SK-N-SH treated with all-trans-retinoic acid at 6 μM for 48 hours (cell line): ENCODE measurements at regions not wholly inside any gene's neighbourhood (a gene's known extent, or its start where the extent isn't known, plus 50 kb on each side); places are given as distances from the start of the nearest gene placed in this dataset.

Experiments used
- ATAC-seq: fragments of 200-7000 bp; cut with Tn5 transposase; 3 replicates; pipeline ENCODE4 v1.9.1; 2020; ENCODE audit warnings: mild to moderate bottlenecking, moderate library complexity
- ARNTL ChIP-seq: fragments of 450-650 bp; formaldehyde crosslinking; IDR thresholded peaks from 2 replicates; pipeline ENCODE4 v1.5.0; 2020; ENCODE audit warnings: low read depth, mild to moderate bottlenecking, moderate library complexity, borderline replicate concordance
- BACH2 ChIP-seq: fragments of 250-450 bp; sonication (Bioruptor Pico); IDR thresholded peaks from 2 replicates; pipeline ENCODE4 v1.9.0; 2021; ENCODE audit warnings: mild to moderate bottlenecking, borderline replicate concordance
- CSDC2 ChIP-seq: fragments of 250-450 bp; sonication (Bioruptor Pico); IDR thresholded peaks from 2 replicates; pipeline ENCODE4 v1.5.0; 2020; ENCODE audit warnings: mild to moderate bottlenecking, moderate library complexity
- ESRRG ChIP-seq: fragments of 250-450 bp; sonication (Bioruptor Pico); IDR thresholded peaks from 2 replicates; pipeline ENCODE4 v1.6.1; 2021; ENCODE audit warnings: mild to moderate bottlenecking
- GLIS3 ChIP-seq: fragments of 250-450 bp; sonication (Bioruptor Pico); IDR thresholded peaks from 2 replicates; pipeline ENCODE4 v1.5.0; 2020; ENCODE audit warnings: mild to moderate bottlenecking, moderate library complexity
- ISL1 ChIP-seq: fragments of 250-450 bp; sonication (Bioruptor Pico); IDR thresholded peaks from 2 replicates; pipeline ENCODE4 v2.1.2; 2022; ENCODE audit warnings: mild to moderate bottlenecking, moderate library complexity
- OSR1 ChIP-seq: fragments of 250-450 bp; sonication (Bioruptor Pico); IDR thresholded peaks from 2 replicates; pipeline ENCODE4 v1.8.0; 2022; ENCODE audit warnings: moderate library complexity, mild to moderate bottlenecking, inconsistent platforms
- POU6F1 ChIP-seq: fragments of 250-450 bp; sonication (Bioruptor Pico); IDR thresholded peaks from 2 replicates; pipeline ENCODE4 v1.8.0; 2021; ENCODE audit warnings: low read depth, mild to moderate bottlenecking, moderate library complexity, borderline replicate concordance
- PPARA ChIP-seq: fragments of 250-450 bp; sonication (Bioruptor Pico); IDR thresholded peaks from 2 replicates; pipeline ENCODE4 v1.5.0; 2020; ENCODE audit warnings: mild to moderate bottlenecking, borderline replicate concordance
- RARB ChIP-seq: fragments of 250-450 bp; sonication (Bioruptor Pico); IDR thresholded peaks from 2 replicates; pipeline ENCODE4 v1.8.0; 2021; ENCODE audit warnings: mild to moderate bottlenecking, moderate library complexity
- SNAI2 ChIP-seq: fragments of 250-450 bp; sonication (Bioruptor Pico); IDR thresholded peaks from 2 replicates; pipeline ENCODE4 v1.5.0; 2020; ENCODE audit warnings: mild to moderate bottlenecking, moderate library complexity
- TCF4 ChIP-seq: fragments of 250-450 bp; sonication (Bioruptor Pico); IDR thresholded peaks from 2 replicates; pipeline ENCODE4 v1.8.0; 2021; ENCODE audit warnings: mild to moderate bottlenecking, moderate library complexity, borderline replicate concordance
- TOX ChIP-seq: fragments of 250-450 bp; sonication (Bioruptor Pico); IDR thresholded peaks from 2 replicates; pipeline ENCODE4 v1.8.0; 2021; ENCODE audit warnings: mild to moderate bottlenecking, moderate library complexity, borderline replicate concordance
- ZC3H10 ChIP-seq: fragments of 250-450 bp; sonication (Bioruptor Pico); IDR thresholded peaks from 2 replicates; pipeline ENCODE4 v1.5.1; 2021; ENCODE audit warnings: mild to moderate bottlenecking, moderate library complexity
- ZFP3 ChIP-seq: fragments of 250-450 bp; sonication (Bioruptor Pico); IDR thresholded peaks from 2 replicates; pipeline ENCODE4 v1.5.0; 2020; ENCODE audit warnings: mild to moderate bottlenecking, moderate library complexity
- ZFP30 ChIP-seq: fragments of 450-650 bp; formaldehyde crosslinking; IDR thresholded peaks from 2 replicates; pipeline ENCODE4 v1.5.0; 2022; ENCODE audit warnings: mild to moderate bottlenecking, moderate library complexity
- ZNF565 ChIP-seq: fragments of 450-650 bp; formaldehyde crosslinking; conservative IDR thresholded peaks from 2 replicates; pipeline ENCODE4 v1.5.0; 2020; ENCODE audit warnings: low read depth, mild to moderate bottlenecking, moderate library complexity
- ZNF70 ChIP-seq: fragments of 450-650 bp; formaldehyde crosslinking; IDR thresholded peaks from 2 replicates; pipeline ENCODE4 v1.5.0; 2020; ENCODE audit warnings: mild to moderate bottlenecking, moderate library complexity
- ZNF8 ChIP-seq: fragments of 450-650 bp; formaldehyde crosslinking; IDR thresholded peaks from 2 replicates; pipeline ENCODE4 v1.5.0; 2020; ENCODE audit warnings: mild to moderate bottlenecking, moderate library complexity
- TF ChIP-seq, protein P1 (sequence below): fragments of 250-450 bp; sonication (Bioruptor Pico); IDR thresholded peaks from 2 replicates; pipeline ENCODE4 v1.5.1; 2021; ENCODE audit warnings: mild to moderate bottlenecking, moderate library complexity
- TF ChIP-seq, protein P2 (sequence below): fragments of 250-450 bp; sonication (Bioruptor Pico); IDR thresholded peaks from 2 replicates; pipeline ENCODE4 v1.5.1; 2020; ENCODE audit warnings: low read depth, mild to moderate bottlenecking, moderate library complexity
- TF ChIP-seq, protein P3 (sequence below): fragments of 250-450 bp; sonication (Bioruptor Pico); IDR thresholded peaks from 2 replicates; pipeline ENCODE4 v1.8.0; 2020; ENCODE audit warnings: mild to moderate bottlenecking, moderate library complexity, borderline replicate concordance

- ATAC-seq: 0 out of 3 replicates have a peak, but pooled peaks have one; percentile 42
- TF ChIP-seq ZC3H10 (CRISPR knock-in tag) (no peak), ZNF565 (CRISPR knock-in tag) (no peak), OSR1 (no peak), ZNF70 (CRISPR knock-in tag) (no peak), PPARA (CRISPR knock-in tag) (no peak), RARB (CRISPR knock-in tag) (no peak), SNAI2 (CRISPR knock-in tag) (no peak), GLIS3 (CRISPR knock-in tag) (no peak), ZNF8 (CRISPR knock-in tag) (no peak), ZFP3 (no peak), ZFP30 (no peak), BACH2 (CRISPR knock-in tag) (no peak), ISL1 (no peak)
Observed at GRCh38 chr11:92329646-92330045, 105.0 kb downstream of the FAT3 start.

- ATAC-seq: 0 out of 3 replicates have a peak, but pooled peaks have one; percentile 34
Observed at GRCh38 chr11:92330114-92330513, 105.5 kb downstream of the FAT3 start.

GRCh38 chr11:92332986-92333385, 108.4 kb downstream of the FAT3 start:
- ATAC-seq: no peak
- no peak for TF ChIP-seq ZNF70 (CRISPR knock-in tag)

More at GRCh38 chr11:92330114-92330513, 105.5 kb downstream of the FAT3 start:
- TF ChIP-seq OSR1 (no peak), POU6F1 (CRISPR knock-in tag) (no peak), CSDC2 (CRISPR knock-in tag) (no peak), GLIS3 (CRISPR knock-in tag) (no peak), ZNF8 (CRISPR knock-in tag) (no peak), ZFP30 (no peak), TCF4 (CRISPR knock-in tag) (no peak), ESRRG (CRISPR knock-in tag) (no peak), ZFP3 (no peak), ZNF70 (CRISPR knock-in tag) (no peak), TOX (CRISPR knock-in tag) (no peak), ZC3H10 (CRISPR knock-in tag) (no peak)
- TF ChIP-seq, protein P1, sequence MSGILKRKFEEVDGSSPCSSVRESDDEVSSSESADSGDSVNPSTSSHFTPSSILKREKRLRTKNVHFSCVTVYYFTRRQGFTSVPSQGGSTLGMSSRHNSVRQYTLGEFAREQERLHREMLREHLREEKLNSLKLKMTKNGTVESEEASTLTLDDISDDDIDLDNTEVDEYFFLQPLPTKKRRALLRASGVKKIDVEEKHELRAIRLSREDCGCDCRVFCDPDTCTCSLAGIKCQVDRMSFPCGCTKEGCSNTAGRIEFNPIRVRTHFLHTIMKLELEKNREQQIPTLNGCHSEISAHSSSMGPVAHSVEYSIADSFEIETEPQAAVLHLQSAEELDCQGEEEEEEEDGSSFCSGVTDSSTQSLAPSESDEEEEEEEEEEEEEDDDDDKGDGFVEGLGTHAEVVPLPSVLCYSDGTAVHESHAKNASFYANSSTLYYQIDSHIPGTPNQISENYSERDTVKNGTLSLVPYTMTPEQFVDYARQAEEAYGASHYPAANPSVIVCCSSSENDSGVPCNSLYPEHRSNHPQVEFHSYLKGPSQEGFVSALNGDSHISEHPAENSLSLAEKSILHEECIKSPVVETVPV (CRISPR knock-in tag): no peak
- TF ChIP-seq, protein P2, sequence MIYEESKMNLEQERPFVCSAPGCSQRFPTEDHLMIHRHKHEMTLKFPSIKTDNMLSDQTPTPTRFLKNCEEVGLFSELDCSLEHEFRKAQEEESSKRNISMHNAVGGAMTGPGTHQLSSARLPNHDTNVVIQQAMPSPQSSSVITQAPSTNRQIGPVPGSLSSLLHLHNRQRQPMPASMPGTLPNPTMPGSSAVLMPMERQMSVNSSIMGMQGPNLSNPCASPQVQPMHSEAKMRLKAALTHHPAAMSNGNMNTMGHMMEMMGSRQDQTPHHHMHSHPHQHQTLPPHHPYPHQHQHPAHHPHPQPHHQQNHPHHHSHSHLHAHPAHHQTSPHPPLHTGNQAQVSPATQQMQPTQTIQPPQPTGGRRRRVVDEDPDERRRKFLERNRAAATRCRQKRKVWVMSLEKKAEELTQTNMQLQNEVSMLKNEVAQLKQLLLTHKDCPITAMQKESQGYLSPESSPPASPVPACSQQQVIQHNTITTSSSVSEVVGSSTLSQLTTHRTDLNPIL: no peak
- TF ChIP-seq, protein P3, sequence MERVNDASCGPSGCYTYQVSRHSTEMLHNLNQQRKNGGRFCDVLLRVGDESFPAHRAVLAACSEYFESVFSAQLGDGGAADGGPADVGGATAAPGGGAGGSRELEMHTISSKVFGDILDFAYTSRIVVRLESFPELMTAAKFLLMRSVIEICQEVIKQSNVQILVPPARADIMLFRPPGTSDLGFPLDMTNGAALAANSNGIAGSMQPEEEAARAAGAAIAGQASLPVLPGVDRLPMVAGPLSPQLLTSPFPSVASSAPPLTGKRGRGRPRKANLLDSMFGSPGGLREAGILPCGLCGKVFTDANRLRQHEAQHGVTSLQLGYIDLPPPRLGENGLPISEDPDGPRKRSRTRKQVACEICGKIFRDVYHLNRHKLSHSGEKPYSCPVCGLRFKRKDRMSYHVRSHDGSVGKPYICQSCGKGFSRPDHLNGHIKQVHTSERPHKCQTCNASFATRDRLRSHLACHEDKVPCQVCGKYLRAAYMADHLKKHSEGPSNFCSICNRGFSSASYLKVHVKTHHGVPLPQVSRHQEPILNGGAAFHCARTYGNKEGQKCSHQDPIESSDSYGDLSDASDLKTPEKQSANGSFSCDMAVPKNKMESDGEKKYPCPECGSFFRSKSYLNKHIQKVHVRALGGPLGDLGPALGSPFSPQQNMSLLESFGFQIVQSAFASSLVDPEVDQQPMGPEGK (CRISPR knock-in tag): no peak
- TF ChIP-seq, all 23 proteins: peak for 0

GRCh38 chr11:92340839-92341238, 116.2 kb downstream of the FAT3 start:
- TF ChIP-seq ARNTL: no peak
- TF ChIP-seq GLIS3 (CRISPR knock-in tag): no peak
- ATAC-seq: peak; percentile 61

- TF ChIP-seq OSR1 (no peak), ZFP3 (no peak), ZC3H10 (CRISPR knock-in tag) (no peak), ZNF8 (CRISPR knock-in tag) (no peak), ZNF70 (CRISPR knock-in tag) (no peak), GLIS3 (CRISPR knock-in tag) (no peak), TCF4 (CRISPR knock-in tag) (no peak)
- TF ChIP-seq, protein P1 (CRISPR knock-in tag): no peak
- TF ChIP-seq, protein P2: no peak
- TF ChIP-seq, all 23 proteins: peak for 0
- ATAC-seq: no peak
Observed at GRCh38 chr11:92342034-92342720, 117.6 kb downstream of the FAT3 start.
